ENCODE measurements at regions not wholly inside any gene's neighbourhood (a gene's known extent, or its start where the extent isn't known, plus 50 kb on each side); places are given as distances from the start of the nearest gene placed in this dataset.
"Not testable (repeated sequence)": the region's sequence is repeated elsewhere in the genome, so short reads cannot be mapped to it uniquely, and the experiment has no call there.

- DNase-seq, result no peak
These were observed 131.7 kb downstream of the BCL2L11 start for GRCh38 chr2:111252436-111252835.

DNA sequence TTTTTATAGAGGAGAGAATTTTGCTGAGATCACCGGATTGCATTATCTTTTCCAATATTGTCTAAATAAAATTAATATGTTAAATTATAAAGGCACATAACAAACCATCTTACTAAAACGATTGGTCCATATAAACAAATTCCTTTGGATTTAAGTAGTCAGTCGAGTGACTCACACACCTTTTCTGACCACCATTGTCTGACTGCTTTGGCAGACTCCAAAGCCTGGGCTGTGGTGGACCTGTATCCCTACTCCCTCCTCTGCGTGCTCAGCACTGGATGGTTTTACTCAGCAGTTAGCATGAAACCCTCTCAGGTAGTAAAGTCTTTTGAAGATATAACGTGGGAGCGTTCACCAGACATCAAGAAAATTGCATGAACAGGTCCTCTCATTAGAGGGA lies 134.2 kb downstream of the BCL2L11 start:
- DNase-seq, result not testable (repeated sequence)

- DNase-seq, result not testable (repeated sequence)
These were observed 135.9 kb downstream of the BCL2L11 start for GRCh38 chr2:111256628-111257027.

DNA sequence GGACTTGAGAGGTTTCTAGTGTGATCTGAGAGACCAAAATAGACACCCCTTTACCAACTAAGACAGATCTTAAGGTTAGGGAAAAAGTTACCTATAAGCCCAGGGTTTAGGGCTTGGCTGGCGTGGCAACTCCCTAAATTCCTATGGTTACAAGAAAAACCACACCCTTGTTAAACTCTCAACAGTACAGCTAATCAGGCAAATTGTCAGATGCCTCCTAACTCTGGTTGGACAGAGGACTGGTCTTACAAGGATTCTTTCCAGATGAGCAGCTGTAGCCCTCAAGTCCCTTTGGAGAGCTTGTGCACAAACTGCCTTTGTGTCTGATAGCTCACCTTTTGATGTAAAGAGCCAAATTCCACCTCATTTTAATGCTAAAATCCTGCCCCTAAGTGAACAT lies 136.9 kb downstream of the BCL2L11 start:
- not testable (repeated sequence) for DNase-seq

DNA sequence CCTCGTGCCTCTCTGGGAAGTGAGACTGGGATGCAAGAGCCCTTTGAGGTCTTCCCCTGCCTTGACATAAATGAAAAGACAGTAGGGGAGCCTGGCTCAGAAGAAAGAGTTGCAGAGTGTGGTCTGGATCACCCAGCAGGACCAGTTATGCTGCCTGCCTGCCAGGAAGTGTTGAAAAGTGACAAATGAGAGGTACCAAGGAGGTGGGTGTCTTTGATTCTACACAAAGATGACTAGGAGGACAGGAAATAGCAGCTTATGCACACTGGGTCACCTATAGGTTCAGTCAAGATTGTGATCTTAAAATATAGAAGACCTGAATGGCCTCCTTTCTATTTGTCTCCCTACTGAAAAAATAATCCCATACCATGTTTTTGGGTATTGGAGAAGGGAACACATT lies 137.6 kb downstream of the BCL2L11 start:
- not testable (repeated sequence) for DNase-seq

- DNase-seq, result not testable (repeated sequence)
These were observed 142.1 kb downstream of the BCL2L11 start for GRCh38 chr2:111262627-111263379.

DNA sequence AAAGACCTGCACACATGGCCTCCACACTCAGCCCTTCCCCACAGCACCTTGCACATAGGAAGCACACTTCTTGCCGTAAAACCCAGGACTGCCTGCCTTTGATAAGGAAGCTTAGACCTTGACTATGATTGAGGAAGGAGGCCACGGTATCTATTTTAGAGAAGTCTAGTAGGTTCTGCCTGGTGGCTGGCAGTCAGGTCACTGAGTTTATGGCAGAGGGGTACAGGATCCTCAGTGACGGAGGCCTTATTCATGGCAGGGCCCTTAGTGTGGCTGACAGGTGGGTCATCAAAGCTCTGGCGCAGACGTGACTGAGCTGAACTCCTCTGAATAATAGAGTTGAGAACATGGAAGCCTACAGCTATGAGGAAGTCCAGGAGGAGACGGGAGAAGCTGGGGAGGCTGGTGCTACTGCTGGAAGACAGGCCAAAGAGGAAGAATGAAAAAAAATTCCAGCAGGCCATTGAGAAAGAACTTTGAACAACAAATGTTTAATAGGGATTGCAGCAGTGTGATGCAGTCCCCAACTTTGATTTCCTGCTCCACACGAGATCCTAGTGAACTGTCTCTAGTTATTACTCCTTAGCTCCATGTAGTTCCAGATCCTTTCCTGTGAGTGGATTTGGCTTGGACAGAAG lies 142.8 kb downstream of the BCL2L11 start:
- DNase-seq, result not testable (repeated sequence)

DNA sequence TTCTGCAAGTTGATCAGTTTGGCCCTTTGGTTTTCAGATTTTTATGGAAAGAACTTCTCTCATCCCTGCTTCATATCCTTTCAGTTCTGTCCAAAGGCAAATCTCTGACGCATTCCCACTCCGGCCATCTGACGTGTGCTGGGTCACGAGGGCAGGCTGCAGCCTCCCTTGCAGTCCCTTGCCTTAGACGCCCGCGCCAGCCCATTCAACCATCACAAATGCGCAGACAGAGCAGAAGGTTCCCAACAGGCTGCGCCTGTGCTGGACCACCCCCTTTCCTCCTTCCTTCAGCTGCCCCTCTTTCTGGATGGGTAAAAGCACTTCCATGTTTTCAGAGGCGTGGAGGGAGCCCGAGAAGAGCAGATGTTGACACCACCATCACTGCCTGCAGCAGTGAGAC lies 144.2 kb downstream of the BCL2L11 start:
- DNase-seq, result not testable (repeated sequence)

- not testable (repeated sequence) for DNase-seq
These were observed 145.8 kb downstream of the BCL2L11 start for GRCh38 chr2:111266556-111266955.

DNA sequence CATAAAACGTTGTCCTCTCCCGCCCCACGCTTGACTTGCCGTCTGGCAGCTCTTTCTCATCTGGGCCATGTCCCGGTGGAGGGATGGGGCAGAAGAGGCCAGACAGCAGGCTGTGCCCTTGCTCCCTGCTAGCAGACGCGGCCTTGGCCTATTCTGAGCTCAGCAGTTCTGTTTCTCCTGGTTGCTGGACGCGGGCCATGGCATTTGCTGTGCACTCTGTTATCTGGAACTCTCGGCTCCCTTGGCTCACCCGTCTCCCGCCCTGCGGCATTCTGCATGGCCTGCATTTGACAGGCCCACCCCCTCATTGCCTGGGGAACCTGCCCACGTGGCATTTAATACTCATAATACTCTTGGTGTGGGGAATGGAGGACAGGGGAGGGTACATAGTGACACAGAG lies 146.3 kb downstream of the BCL2L11 start:
- not testable (repeated sequence) for DNase-seq

- not testable (repeated sequence) for DNase-seq
These were observed 149.1 kb downstream of the BCL2L11 start for GRCh38 chr2:111269761-111270323.

DNA sequence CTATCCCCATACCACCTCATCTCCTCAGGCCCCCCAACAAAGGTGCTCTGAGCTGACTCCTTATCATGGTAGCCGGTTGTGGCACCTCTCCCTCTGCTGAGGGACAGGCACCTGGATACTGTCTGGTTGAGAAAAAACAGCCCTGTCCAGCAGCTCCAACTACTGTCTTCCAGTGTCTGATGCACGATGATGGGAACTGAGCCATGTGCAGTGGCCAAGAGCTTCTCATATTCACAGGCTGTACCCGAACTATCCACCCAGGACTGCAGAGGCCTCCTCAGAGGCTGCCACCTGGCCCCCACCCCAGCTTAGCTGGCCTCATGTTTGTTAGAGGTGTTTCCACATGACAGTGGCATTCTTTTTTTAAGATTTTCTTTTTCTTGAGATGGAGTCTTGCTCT lies 149.9 kb downstream of the BCL2L11 start:
- not testable (repeated sequence) for DNase-seq

DNA sequence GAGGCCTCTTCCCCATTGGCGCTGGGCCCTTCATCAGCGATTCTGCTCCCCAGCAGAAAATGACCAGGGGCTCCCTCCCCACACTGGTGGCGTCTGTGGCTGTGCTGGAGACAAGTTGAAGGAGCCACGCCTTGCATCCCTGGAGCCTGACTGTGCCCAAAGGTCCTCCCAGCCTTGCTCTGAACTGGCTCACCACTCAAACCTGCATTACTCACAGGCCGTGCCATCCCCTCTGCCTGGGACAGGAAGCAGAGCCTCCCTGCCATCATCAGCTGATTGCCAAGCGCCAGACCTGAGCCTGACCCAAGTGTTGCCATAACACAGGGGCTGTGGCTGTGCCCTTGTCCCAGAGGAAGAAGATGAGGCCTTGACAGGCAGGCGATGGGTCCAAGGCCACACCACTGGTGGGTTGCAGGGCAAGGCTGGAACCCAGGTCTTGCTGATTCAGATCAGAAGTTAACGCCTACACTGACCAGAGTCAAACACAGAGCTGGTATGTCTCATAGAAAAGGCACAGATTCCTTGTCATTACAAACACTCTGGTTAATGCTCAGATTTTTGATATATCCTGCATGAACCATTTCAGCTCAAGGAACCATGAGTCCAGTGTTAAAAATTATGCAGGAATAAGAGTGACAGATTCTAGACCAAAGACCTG lies 151.1 kb downstream of the BCL2L11 start:
- DNase-seq, result not testable (repeated sequence)

GRCh38 chr2:111273007-111273406 lies 152.3 kb downstream of the BCL2L11 start:
- DNase-seq, result not testable (repeated sequence)

DNA sequence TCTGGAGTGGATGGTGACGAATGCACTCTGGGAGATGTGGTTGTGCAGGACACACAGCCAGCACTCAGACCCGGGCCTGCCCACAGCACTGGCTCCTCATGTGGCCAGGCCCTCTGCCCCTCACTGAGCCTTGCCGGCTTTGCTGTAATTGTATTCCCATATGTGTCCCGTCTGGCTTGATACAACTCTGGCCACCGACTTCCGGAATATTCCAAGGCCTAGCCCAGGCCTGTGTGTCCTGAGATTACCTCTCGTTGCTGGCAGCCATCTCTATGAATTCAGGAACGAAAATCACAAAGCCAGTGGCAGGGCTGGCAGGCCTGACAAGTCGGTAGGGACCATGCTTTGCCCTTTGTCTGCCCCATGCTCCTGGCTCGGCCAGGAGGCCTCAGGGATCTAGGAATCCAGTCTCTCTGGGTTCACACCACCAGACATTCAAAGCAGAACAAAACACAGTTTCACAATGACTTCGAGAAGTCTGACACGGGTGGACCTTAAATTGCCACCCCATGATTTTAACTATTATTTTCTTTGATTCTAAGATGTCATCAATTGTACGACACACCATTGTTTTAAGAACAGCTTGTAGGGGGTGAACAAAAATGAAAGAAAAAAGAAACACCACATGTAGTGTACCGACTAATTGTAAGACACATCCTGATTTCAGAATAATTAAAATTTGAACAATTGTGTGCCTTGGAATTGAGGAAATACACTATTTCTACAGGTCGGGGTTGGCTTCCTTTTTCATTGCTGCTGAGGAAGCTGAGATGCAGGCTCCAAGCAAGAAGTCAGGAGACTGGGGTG lies 154.5 kb downstream of the BCL2L11 start:
- DNase-seq, result not testable (repeated sequence)

GRCh38 chr2:111275854-111276171 lies 155.1 kb downstream of the BCL2L11 start:
- DNase-seq, result not testable (repeated sequence)

- DNase-seq, result not testable (repeated sequence)
These were observed 157.4 kb downstream of the BCL2L11 start for GRCh38 chr2:111278133-111278532.

- not testable (repeated sequence) for DNase-seq
These were observed 160.1 kb downstream of the BCL2L11 start for GRCh38 chr2:111280709-111281286.

GRCh38 chr2:111282162-111282561 lies 161.4 kb downstream of the BCL2L11 start:
- not testable (repeated sequence) for DNase-seq

DNA sequence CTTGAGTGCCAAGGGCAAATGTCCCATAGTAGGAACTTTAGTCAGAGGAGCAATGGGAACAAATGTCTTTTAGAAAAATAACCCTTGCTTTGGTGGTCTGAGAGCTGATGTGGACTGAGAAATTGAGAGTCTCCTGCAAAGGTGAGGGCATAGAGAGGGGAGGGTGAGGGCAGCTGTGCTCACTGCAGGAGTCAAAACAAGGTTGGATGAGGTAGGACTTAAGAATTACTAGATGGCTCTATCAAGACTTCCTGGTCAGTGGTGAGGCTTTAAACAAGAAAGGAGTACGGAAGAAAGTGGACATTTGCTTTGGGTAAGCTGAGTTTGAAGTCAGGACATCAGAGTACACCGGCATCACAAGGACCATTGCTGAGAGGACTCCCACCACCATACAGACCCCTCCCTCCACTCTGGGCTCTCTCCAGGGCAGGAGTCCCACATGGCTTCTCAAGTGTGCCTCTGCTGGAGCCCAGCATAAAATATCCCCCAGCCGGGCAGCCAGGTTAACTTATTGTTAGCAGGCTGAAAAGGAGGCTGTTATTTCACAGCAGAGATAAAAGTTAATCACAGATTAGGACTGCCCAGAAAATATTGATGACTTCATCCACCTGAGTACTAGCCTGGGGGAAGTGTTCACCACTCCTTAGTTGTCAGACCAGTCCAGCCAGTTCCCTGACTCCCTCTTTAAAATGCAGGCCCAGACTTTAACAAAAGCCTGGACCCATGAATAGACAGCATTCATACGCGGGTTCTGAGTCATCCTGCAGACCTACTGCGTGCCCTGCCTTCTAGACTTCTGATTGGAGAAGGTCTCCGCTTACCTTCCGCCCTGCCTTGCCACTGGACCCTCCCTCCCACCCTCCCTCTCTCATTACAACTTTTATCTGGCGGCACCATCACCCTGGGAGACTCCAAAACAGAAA lies 167.2 kb downstream of the BCL2L11 start:
- not testable (repeated sequence) for DNase-seq

DNA sequence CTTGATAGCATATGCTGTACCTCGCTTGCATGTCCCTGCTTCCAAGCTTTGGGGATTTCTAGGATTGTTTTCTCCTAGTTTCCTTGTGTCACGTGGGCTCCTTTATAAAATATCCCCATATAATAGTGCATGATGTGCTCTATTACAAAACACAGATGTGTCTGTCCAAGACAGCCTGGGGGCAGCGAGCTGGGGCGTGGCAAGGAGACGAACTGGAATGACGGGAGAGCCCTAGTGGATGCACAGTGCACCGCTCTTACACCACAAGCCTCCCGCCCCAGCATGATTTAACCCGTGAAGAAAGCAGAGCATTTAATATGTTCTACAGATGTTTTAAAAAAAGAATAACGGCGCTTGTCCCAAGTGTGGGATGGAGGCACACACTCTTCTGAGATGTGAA lies 169.7 kb downstream of the BCL2L11 start:
- DNase-seq, result not testable (repeated sequence)
